MM.1S (cell line): ENCODE measurements at regions not wholly inside any gene's neighbourhood (a gene's known extent, or its start where the extent isn't known, plus 50 kb on each side); places are given as distances from the start of the nearest gene placed in this dataset.

Experiments
- DNase-seq: peaks from one replicate; pipeline ENCODE4 v3.0.0-alpha.2; 2015
- H2AFZ ChIP-seq: fragments of 300-600 bp; sonication (generic); 2 replicates; pipeline ENCODE4 v1.6.0; 2016; ENCODE audit warnings: antibody characterized with exemption, low read length
- H3F3A ChIP-seq: fragments of 300-600 bp; sonication (generic); 2 replicates; pipeline ENCODE4 v1.6.1; 2016; ENCODE audit warnings: mild to moderate bottlenecking, antibody characterized with exemption, low read length, moderate library complexity, mixed read lengths; ENCODE audit not compliant: insufficient read depth
- H3K27ac ChIP-seq: fragments of 300-600 bp; sonication (generic); 2 replicates; pipeline ENCODE4 v1.5.1; 2016; ENCODE audit warnings: mild to moderate bottlenecking, low read length
- H3K27me3 ChIP-seq: fragments of 300-600 bp; sonication (generic); replicated peaks from 2 replicates; pipeline ENCODE4 v1.6.0; 2016; ENCODE audit warnings: low read length; ENCODE audit not compliant: insufficient read depth
- H3K36me3 ChIP-seq: fragments of 300-600 bp; sonication (generic); replicated peaks from 2 replicates; pipeline ENCODE4 v1.6.1; 2016; ENCODE audit warnings: mild to moderate bottlenecking, low read length, mixed read lengths; ENCODE audit not compliant: insufficient read depth
- H3K4me1 ChIP-seq: fragments of 300-600 bp; sonication (generic); 2 replicates; pipeline ENCODE4 v1.6.1; 2016; ENCODE audit warnings: low read length, mixed read lengths
- H3K4me2 ChIP-seq: fragments of 300-600 bp; sonication (generic); 2 replicates; pipeline ENCODE4 v1.6.0; 2016; ENCODE audit warnings: low read depth, low read length
- H3K4me3 ChIP-seq: fragments of 300-600 bp; sonication (generic); 2 replicates; pipeline ENCODE4 v1.5.1; 2016; ENCODE audit warnings: low read length, mixed read lengths
- H3K79me2 ChIP-seq: fragments of 300-600 bp; sonication (generic); 2 replicates; pipeline ENCODE4 v1.6.1; 2016; ENCODE audit warnings: mixed run types, low read length, mixed read lengths
- H3K9ac ChIP-seq: fragments of 300-600 bp; sonication (generic); 2 replicates; pipeline ENCODE4 v1.6.1; 2016; ENCODE audit warnings: low read length, mixed read lengths
- H3K9me2 ChIP-seq: fragments of 300-600 bp; sonication (generic); replicated peaks from 2 replicates; pipeline ENCODE4 v1.6.1; 2016; ENCODE audit warnings: mild to moderate bottlenecking, low read length, mixed read lengths; ENCODE audit not compliant: insufficient read depth
- H3K9me3 ChIP-seq: fragments of 300-600 bp; sonication (generic); replicated peaks from 2 replicates; pipeline ENCODE4 v1.6.1; 2016; ENCODE audit warnings: mild to moderate bottlenecking, low read length, mixed read lengths; ENCODE audit not compliant: insufficient read depth
- H4K20me1 ChIP-seq: fragments of 300-600 bp; sonication (generic); 2 replicates; pipeline ENCODE4 v1.6.1; 2016; ENCODE audit warnings: mild to moderate bottlenecking, low read length, moderate library complexity, mixed read lengths; ENCODE audit not compliant: insufficient read depth
- CTCF ChIP-seq: fragments of 300-600 bp; sonication (generic); IDR thresholded peaks from 2 replicates; pipeline ENCODE4 v1.5.1; 2016; ENCODE audit warnings: antibody characterized with exemption, low read length, mixed read lengths
- EZH2 ChIP-seq: fragments of 300-600 bp; sonication (generic); optimal IDR thresholded peaks from 2 replicates; pipeline ENCODE3; 2017; ENCODE audit warnings: low read depth, mild to moderate bottlenecking, antibody characterized with exemption, low read length, mixed read lengths
- EZH2phosphoT487 ChIP-seq: fragments of 300-600 bp; sonication (generic); IDR thresholded peaks from 2 replicates; pipeline ENCODE4 v1.6.1; 2018; ENCODE audit warnings: antibody characterized with exemption, low read length

GRCh38 chr1:163826500-163826899 is 504.7 kb downstream of the NUF2 start:
- TF ChIP-seq EZH2phosphoT487 (no peak), EZH2 (no peak), CTCF (no peak)
- H3K36me3 ChIP-seq, result no peaks in the 10 kb centered on the region
- 0 out of 2 replicates have a peak overlapping the region, but pooled peaks have one; percentile 14 for H3K9ac ChIP-seq
- H3K27me3 ChIP-seq, result no peaks in the 10 kb centered on the region
- H3K4me3 ChIP-seq, result no peak overlapping the region
- H3K79me2 ChIP-seq, result no peaks in the 10 kb centered on the region
- H3K9me3 ChIP-seq, result no peaks in the 10 kb centered on the region
- H3K4me1 ChIP-seq, result peaks cover 12% of the 10 kb centered on the region; the same call in 1 of the 2 replicates
- H4K20me1 ChIP-seq, result no peaks in the 10 kb centered on the region
- H3K9me2 ChIP-seq, result no peaks in the 10 kb centered on the region
- H2AFZ ChIP-seq, result no peak overlapping the region
- DNase-seq, result peak; percentile 83
- no peaks in the 10 kb centered on the region for H3F3A ChIP-seq
- peak overlapping the region; percentile 70; the same call in 1 of the 2 replicates for H3K27ac ChIP-seq
- peak overlapping the region; percentile 12; the same call in 1 of the 2 replicates for H3K4me2 ChIP-seq

- Histone ChIP-seq H3K79me2 (no peaks in the 10 kb centered on the region), H2AFZ (no peak overlapping the region), H3K27me3 (no peaks in the 10 kb centered on the region), H3K9ac (no peak overlapping the region), H3K27ac (no peak overlapping the region), H3K4me2 (no peak overlapping the region), H3K9me3 (no peaks in the 10 kb centered on the region), H3K9me2 (no peaks in the 10 kb centered on the region), H3K4me3 (no peak overlapping the region), H3K36me3 (no peaks in the 10 kb centered on the region), H3K4me1 (no peaks in the 10 kb centered on the region), H3F3A (no peaks in the 10 kb centered on the region), H4K20me1 (no peaks in the 10 kb centered on the region)
- no peak for TF ChIP-seq EZH2
- no peak for TF ChIP-seq CTCF
- no peak for TF ChIP-seq EZH2phosphoT487
- no peak for DNase-seq
These were observed 513.0 kb downstream of the NUF2 start for GRCh38 chr1:163834778-163835177.

GRCh38 chr1:163836481-163836880 is 514.7 kb downstream of the NUF2 start:
- H3K9ac ChIP-seq, result no peak overlapping the region
- no peaks in the 10 kb centered on the region for H4K20me1 ChIP-seq
- H3K4me3 ChIP-seq, result no peak overlapping the region
- H3K9me3 ChIP-seq, result no peaks in the 10 kb centered on the region
- no peak overlapping the region for H3K27ac ChIP-seq
- TF ChIP-seq EZH2phosphoT487, result no peak
- TF ChIP-seq CTCF, result no peak
- no peak for TF ChIP-seq EZH2
- H2AFZ ChIP-seq, result no peak overlapping the region
- no peaks in the 10 kb centered on the region for H3K36me3 ChIP-seq
- H3K4me1 ChIP-seq, result no peaks in the 10 kb centered on the region
- no peak overlapping the region for H3K4me2 ChIP-seq
- no peaks in the 10 kb centered on the region for H3F3A ChIP-seq
- H3K9me2 ChIP-seq, result no peaks in the 10 kb centered on the region
- DNase-seq, result no peak
- H3K27me3 ChIP-seq, result no peaks in the 10 kb centered on the region
- H3K79me2 ChIP-seq, result no peaks in the 10 kb centered on the region
